Mucosa of descending colon (tissue), 3 donors: ENCODE measurements at regions not wholly inside any gene's neighbourhood (a gene's known extent, or its start where the extent isn't known, plus 50 kb on each side); places are given as distances from the start of the nearest gene placed in this dataset.

Source experiments
- ATAC-seq: fragments of 200-7000 bp; cut with Tn5 transposase; one replicate; pipeline ENCODE4 v1.9.1; 2020; ENCODE audit warnings: mild to moderate bottlenecking, moderate library complexity
- DNase-seq, 3 donors: peaks; one replicate each; pipeline ENCODE4 v3.0.0-alpha.2; 2020
- H3K36me3 ChIP-seq: fragments of 200-600 bp; one replicate; pipeline ENCODE4 v1.8.0; 2021; ENCODE audit warnings: low read depth, mild to moderate bottlenecking
- H3K4me1 ChIP-seq: fragments of 200-600 bp; one replicate; pipeline ENCODE4 v1.8.0; 2021; ENCODE audit warnings: low read depth, mild to moderate bottlenecking
- H3K4me3 ChIP-seq: fragments of 200-600 bp; one replicate; pipeline ENCODE4 v1.8.0; 2021; ENCODE audit warnings: mild to moderate bottlenecking
- H3K9me3 ChIP-seq: fragments of 200-600 bp; one replicate; pipeline ENCODE4 v1.8.0; 2021; ENCODE audit warnings: mild to moderate bottlenecking
- intact Hi-C, 2 donors: fragments of 100-400 bp; cut with DNase I in 1 of 2; cut with micrococcal nuclease in 1 of 2; formaldehyde crosslinking; loops; one replicate each; pipeline versions ENCODE4 v1.11.0 to v1.11.1; 2022; cut with DNase I, micrococcal nuclease
- TF ChIP-seq, protein P1 (sequence below): fragments of 200-600 bp; IDR thresholded peaks from one replicate; pipeline ENCODE4 v1.8.0; 2022; ENCODE audit warnings: antibody characterized with exemption, mild to moderate bottlenecking
- donor health status: DM: no; HTN: no; CAD: no; lungs with moderate emphysema.
- donor health status: DM: no; HTN: no; CAD: no.
- donor health status: DM: no; HTN: yes; CAD: no.

DNA sequence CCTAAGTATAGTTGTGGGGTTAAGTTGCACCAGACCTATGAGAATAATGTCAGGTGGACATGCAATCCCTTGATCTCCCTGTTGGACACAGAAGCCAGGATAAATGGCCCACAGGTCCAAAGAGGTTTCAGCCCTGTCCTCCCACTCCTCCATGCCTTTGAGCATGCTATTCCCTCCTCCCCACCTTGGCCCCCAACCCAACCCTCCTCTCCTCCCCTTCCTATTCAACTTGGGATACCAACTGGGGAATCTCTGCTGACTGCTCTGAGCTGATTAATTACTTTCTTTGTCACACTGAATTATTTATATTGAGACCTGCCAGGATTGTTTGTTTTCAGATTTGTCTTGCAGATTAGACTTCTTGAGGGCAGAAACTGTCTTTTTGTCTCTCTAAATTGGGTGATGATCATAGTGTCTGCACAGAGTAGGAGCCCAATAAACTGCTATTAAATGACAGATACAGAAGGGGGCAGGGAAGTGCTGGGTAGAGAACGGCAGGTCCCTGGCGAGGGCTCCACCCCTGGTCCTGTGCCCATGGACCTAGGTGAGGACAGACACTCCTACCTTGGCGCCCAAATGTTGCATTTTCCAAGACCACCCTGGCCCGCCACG, 120.9 kb downstream of the UNC5CL start:
- intact Hi-C loops, result no loop called here
- Histone ChIP-seq H3K4me1 (no peaks in the 10 kb centered on the region), H3K4me3 (no peak overlapping the region), H3K36me3 (no peaks in the 10 kb centered on the region), H3K9me3 (no peaks in the 10 kb centered on the region)
- ATAC-seq, result no peak
- no peak for DNase-seq
- TF ChIP-seq, protein P1, sequence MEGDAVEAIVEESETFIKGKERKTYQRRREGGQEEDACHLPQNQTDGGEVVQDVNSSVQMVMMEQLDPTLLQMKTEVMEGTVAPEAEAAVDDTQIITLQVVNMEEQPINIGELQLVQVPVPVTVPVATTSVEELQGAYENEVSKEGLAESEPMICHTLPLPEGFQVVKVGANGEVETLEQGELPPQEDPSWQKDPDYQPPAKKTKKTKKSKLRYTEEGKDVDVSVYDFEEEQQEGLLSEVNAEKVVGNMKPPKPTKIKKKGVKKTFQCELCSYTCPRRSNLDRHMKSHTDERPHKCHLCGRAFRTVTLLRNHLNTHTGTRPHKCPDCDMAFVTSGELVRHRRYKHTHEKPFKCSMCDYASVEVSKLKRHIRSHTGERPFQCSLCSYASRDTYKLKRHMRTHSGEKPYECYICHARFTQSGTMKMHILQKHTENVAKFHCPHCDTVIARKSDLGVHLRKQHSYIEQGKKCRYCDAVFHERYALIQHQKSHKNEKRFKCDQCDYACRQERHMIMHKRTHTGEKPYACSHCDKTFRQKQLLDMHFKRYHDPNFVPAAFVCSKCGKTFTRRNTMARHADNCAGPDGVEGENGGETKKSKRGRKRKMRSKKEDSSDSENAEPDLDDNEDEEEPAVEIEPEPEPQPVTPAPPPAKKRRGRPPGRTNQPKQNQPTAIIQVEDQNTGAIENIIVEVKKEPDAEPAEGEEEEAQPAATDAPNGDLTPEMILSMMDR, result no peak

DNA sequence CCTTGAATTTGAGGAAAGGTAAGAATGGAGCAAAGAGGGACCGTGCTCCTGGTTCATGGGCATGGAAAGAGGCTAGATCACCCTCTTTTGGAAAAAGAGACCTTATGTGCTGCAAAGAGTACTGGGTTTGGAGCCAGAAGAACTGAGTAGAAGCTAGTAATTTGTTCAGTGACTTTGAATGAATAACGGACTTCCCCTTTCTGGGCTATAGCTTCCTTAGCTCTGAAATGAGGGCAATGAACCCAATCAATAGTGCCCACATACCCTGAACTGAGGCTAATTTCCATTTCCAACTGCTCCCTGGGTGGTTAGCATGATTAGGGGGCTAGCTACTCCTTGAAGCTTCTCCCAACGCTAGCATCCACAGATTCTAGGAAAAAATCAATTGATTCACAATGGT, 121.4 kb downstream of the UNC5CL start:
- Histone ChIP-seq H3K4me1 (no peaks in the 10 kb centered on the region), H3K4me3 (no peak overlapping the region), H3K36me3 (no peaks in the 10 kb centered on the region), H3K9me3 (no peaks in the 10 kb centered on the region)
- ATAC-seq (no peak), DNase-seq (no peak)
- TF ChIP-seq, protein P1, result no peak
- intact Hi-C loops, result no loop called here

DNA sequence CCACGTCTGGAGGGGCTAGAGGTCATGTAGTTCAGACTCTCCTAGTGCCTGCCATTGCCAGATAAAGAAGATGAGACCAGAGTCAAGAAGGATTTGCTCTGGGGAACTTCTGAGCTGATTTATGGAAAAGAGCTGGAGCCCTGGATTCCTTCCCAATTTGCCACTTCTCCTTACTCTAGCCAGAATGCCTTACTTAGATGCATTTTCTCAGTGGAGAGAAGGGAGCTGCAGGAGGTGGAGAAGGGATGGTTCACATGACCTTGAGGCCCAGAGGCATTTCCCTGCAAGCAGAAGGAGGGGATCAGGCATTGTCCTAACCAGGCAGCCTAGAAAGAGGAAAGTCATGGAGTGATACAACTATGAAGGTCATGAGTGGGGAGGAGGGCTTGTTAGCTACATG, 122.2 kb downstream of the UNC5CL start:
- H3K4me1 ChIP-seq, result no peaks in the 10 kb centered on the region
- intact Hi-C loops, result no loop called here
- no peak overlapping the region for H3K4me3 ChIP-seq
- no peak for ATAC-seq
- DNase-seq, result no peak
- TF ChIP-seq, protein P1, result no peak
- H3K9me3 ChIP-seq, result no peaks in the 10 kb centered on the region
- H3K36me3 ChIP-seq, result no peaks in the 10 kb centered on the region

DNA sequence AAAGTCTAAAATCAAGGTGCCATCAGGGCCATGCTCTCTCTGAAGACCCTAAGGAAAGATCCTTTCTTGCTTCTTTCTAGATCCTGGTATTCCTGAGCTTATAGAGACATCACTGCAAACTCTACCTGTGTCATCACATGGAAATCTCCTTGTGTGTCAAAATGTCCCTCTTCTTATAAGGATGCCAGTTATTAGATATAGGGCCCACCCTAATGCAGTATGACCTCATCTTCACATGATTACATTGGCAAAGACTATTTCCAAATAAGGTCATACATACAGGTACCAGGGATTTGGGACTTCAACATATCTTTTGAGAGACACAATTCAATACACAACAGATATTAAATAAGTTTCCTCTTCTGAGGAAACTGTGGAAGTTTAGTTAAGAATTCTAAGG, 123.9 kb downstream of the UNC5CL start:
- no peak for DNase-seq
- Histone ChIP-seq H3K4me1 (no peaks in the 10 kb centered on the region), H3K4me3 (no peak overlapping the region), H3K36me3 (no peaks in the 10 kb centered on the region), H3K9me3 (no peaks in the 10 kb centered on the region)
- intact Hi-C loops, result no loop called here
- ATAC-seq, result no peak
- TF ChIP-seq, protein P1, result no peak

DNA sequence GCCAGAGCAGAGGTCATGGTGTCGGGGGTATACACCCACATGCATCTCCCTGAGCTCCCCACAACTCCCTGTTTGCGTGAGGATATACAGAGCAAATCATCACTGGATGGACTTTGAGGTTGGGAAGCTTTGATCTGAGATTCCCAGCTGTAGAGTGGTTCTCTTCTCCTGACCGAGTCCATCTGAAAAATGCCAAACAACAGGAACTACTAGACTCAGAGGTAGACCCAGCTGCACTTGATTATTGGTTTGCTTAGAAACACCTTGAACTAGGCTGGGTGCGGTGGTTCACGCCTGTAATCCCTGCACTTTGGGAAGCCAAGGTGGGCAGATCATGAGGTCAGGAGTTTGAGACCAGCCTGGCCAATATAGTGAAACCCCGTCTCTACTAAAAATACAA, 125.0 kb downstream of the UNC5CL start:
- no peak for ATAC-seq
- H3K4me1 ChIP-seq, result no peaks in the 10 kb centered on the region
- DNase-seq, result no peak
- no peaks in the 10 kb centered on the region for H3K36me3 ChIP-seq
- no peaks in the 10 kb centered on the region for H3K9me3 ChIP-seq
- no peak overlapping the region for H3K4me3 ChIP-seq
- intact Hi-C loops, result no loop called here
- TF ChIP-seq, protein P1, result no peak
